ENCODE measurements at regions not wholly inside any gene's neighbourhood (a gene's known extent, or its start where the extent isn't known, plus 50 kb on each side); places are given as distances from the start of the nearest gene placed in this dataset.

DNA sequence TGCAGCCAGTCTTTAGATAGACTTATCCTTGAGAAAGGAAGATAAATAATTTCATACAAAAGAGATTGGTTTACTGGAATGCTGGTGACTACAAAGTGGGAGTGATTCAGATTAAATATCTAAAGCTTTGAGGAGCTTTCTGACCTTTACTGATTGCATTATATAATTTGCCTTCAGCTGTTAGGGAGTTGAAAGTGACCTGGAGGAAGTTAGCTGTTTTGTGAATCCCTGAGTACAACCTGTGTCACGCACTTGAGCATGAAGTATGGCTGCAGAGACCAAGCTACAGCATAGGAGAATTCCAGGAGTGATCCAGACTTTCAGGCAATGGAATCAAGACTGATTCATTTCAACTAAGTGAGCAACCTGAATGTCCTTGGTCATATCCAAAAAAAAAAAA is 1848.3 kb upstream of the RAG2 start:
- intact Hi-C loops (cut with micrococcal nuclease; ENCODE audit: unreplicated experiment), result no loop called here
- CTCF ChIA-PET, result interaction anchor here (0.6 kb wide), 1 partner anchor 197 kb away, joined by 4 read pairs; no protein-coding TSS in a partner anchor
- TF ChIP-seq, protein P1, sequence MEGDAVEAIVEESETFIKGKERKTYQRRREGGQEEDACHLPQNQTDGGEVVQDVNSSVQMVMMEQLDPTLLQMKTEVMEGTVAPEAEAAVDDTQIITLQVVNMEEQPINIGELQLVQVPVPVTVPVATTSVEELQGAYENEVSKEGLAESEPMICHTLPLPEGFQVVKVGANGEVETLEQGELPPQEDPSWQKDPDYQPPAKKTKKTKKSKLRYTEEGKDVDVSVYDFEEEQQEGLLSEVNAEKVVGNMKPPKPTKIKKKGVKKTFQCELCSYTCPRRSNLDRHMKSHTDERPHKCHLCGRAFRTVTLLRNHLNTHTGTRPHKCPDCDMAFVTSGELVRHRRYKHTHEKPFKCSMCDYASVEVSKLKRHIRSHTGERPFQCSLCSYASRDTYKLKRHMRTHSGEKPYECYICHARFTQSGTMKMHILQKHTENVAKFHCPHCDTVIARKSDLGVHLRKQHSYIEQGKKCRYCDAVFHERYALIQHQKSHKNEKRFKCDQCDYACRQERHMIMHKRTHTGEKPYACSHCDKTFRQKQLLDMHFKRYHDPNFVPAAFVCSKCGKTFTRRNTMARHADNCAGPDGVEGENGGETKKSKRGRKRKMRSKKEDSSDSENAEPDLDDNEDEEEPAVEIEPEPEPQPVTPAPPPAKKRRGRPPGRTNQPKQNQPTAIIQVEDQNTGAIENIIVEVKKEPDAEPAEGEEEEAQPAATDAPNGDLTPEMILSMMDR (IDR thresholded peaks at IDR 0.05; ENCODE audit: unreplicated experiment), result no peak
- no peak for DNase-seq
- Mint-ChIP-seq H3K9me3 (ENCODE audit: low read depth, unreplicated experiment) (peaks cover 3% of the 10 kb centered on the region), H3K27ac (ENCODE audit: unreplicated experiment) (no peak overlapping the region), H3K27me3 (ENCODE audit: unreplicated experiment) (no peaks in the 10 kb centered on the region), H3K4me1 (ENCODE audit: low read depth, unreplicated experiment) (no peaks in the 10 kb centered on the region), H3K4me3 (ENCODE audit: low read depth, unreplicated experiment) (no peak overlapping the region), H3K36me3 (ENCODE audit: insufficient read depth, unreplicated experiment) (no peaks in the 10 kb centered on the region)
- no TSS peak for BruUV-seq (replicated peaks)

DNA sequence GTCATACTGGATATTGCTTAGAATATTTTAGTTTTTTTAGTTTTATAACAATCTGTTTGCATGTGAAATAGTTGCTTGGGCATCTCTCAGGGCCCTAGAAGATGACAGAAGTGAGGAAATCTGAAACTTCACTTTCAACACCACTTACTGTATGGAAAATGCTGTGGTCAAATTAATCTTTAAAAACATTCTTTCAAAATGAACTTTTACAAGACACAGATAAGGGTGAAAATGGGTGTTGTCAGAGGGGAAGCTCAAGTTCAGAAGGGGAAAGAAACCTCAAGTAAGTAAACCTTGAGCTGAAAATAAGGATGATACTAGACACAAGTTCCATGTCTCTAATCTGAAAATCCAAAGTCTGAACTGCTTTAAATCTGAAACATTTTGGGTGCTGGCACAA is 1840.1 kb upstream of the RAG2 start:
- H3K4me3 Mint-ChIP-seq (ENCODE audit: low read depth, unreplicated experiment), result no peak overlapping the region
- TF ChIP-seq, protein P1 (IDR thresholded peaks at IDR 0.05; ENCODE audit: unreplicated experiment), result no peak
- H3K27me3 Mint-ChIP-seq (ENCODE audit: unreplicated experiment), result no peaks in the 10 kb centered on the region
- no peak overlapping the region for H3K27ac Mint-ChIP-seq (ENCODE audit: unreplicated experiment)
- DNase-seq, result no peak
- no peaks in the 10 kb centered on the region for H3K36me3 Mint-ChIP-seq (ENCODE audit: insufficient read depth, unreplicated experiment)
- peaks cover 11% of the 10 kb centered on the region for H3K9me3 Mint-ChIP-seq (ENCODE audit: low read depth, unreplicated experiment)
- intact Hi-C loops (cut with micrococcal nuclease; ENCODE audit: unreplicated experiment), result no loop called here
- BruUV-seq (replicated peaks), result no TSS peak
- no peaks in the 10 kb centered on the region for H3K4me1 Mint-ChIP-seq (ENCODE audit: low read depth, unreplicated experiment)
- CTCF ChIA-PET, result no interaction called here

DNA sequence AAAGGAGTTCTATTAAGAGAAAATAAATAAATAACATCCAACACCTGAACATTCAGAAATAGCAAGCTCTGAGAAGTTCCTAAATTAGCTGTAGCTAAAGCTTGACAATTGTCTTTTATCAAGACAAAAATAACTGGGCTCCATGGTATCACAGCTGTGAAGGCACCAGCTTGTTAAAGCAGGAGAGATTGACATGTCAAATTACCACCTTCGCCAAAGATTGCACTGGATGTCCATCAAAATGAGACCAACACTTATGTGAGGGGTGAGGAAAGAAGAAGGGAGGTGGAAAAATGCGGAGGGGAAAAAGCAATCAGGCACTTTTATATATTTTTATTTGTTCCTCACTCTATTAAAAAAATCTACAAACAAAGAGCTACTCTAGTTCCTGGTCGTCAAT is 1827.5 kb upstream of the RAG2 start:
- H3K9me3 Mint-ChIP-seq (ENCODE audit: low read depth, unreplicated experiment), result peaks cover 17% of the 10 kb centered on the region
- no peaks in the 10 kb centered on the region for H3K4me1 Mint-ChIP-seq (ENCODE audit: low read depth, unreplicated experiment)
- CTCF ChIA-PET, result no interaction called here
- no peak for DNase-seq
- H3K36me3 Mint-ChIP-seq (ENCODE audit: insufficient read depth, unreplicated experiment), result no peaks in the 10 kb centered on the region
- no TSS peak for BruUV-seq (replicated peaks)
- no peaks in the 10 kb centered on the region for H3K27me3 Mint-ChIP-seq (ENCODE audit: unreplicated experiment)
- no peak overlapping the region for H3K27ac Mint-ChIP-seq (ENCODE audit: unreplicated experiment)
- no peak overlapping the region for H3K4me3 Mint-ChIP-seq (ENCODE audit: low read depth, unreplicated experiment)
- intact Hi-C loops (cut with micrococcal nuclease; ENCODE audit: unreplicated experiment), result no loop called here
- TF ChIP-seq, protein P1 (IDR thresholded peaks at IDR 0.05; ENCODE audit: unreplicated experiment), result no peak

DNA sequence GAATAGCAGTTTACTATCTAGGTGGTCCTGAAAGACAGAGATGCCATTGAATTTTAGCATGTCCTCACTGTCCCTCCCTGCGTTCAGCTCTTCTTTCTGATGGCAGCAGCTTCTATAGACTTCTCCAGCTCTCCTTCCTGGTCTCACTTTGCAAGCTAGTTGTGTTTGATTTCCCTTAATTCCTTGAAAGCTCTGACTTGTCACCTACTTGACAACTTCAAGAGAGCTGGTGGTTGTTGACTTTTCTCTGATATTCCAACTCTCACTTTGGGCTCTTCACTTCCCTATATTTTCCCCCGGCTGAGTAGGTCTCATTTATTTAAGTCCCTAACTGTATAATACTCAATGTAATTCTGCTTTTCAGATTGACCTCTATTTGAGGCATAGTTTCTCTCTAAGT is 1825.0 kb upstream of the RAG2 start:
- H3K9me3 Mint-ChIP-seq (ENCODE audit: low read depth, unreplicated experiment), result peaks cover 13% of the 10 kb centered on the region
- H3K36me3 Mint-ChIP-seq (ENCODE audit: insufficient read depth, unreplicated experiment), result no peaks in the 10 kb centered on the region
- CTCF ChIA-PET, result interaction anchor here (0.5 kb wide), 1 partner anchor 285 kb away, joined by 6 read pairs; no protein-coding TSS in a partner anchor
- no peaks in the 10 kb centered on the region for H3K4me1 Mint-ChIP-seq (ENCODE audit: low read depth, unreplicated experiment)
- H3K27ac Mint-ChIP-seq (ENCODE audit: unreplicated experiment), result no peak overlapping the region
- H3K4me3 Mint-ChIP-seq (ENCODE audit: low read depth, unreplicated experiment), result no peak overlapping the region
- BruUV-seq (replicated peaks), result no TSS peak
- DNase-seq, result no peak
- no peaks in the 10 kb centered on the region for H3K27me3 Mint-ChIP-seq (ENCODE audit: unreplicated experiment)
- intact Hi-C loops (cut with micrococcal nuclease; ENCODE audit: unreplicated experiment), result no loop called here
- TF ChIP-seq, protein P1 (IDR thresholded peaks at IDR 0.05; ENCODE audit: unreplicated experiment), result no peak

Measured in Calu3 (cell line).